KMS-11 (cell line): ENCODE measurements at regions not wholly inside any gene's neighbourhood (a gene's known extent, or its start where the extent isn't known, plus 50 kb on each side); places are given as distances from the start of the nearest gene placed in this dataset.

ENCODE experiments used
- H2AFZ ChIP-seq: fragments of 200-600 bp; sonication (generic); 2 replicates; pipeline ENCODE4 v1.6.1; 2016; ENCODE audit warnings: antibody characterized with exemption, mixed run types, low read depth
- H3K27ac ChIP-seq: fragments of 200-600 bp; sonication (generic); 2 replicates; pipeline ENCODE4 v1.6.1; 2016; ENCODE audit warnings: mild to moderate bottlenecking, mixed run types
- H3K27me3 ChIP-seq: fragments of 200-600 bp; sonication (generic); 2 replicates; pipeline ENCODE4 v1.6.1; 2017; ENCODE audit warnings: mild to moderate bottlenecking, low read depth, mixed run types, moderate library complexity; ENCODE audit not compliant: insufficient read depth
- H3K36me3 ChIP-seq: fragments of 200-600 bp; sonication (generic); 2 replicates; pipeline ENCODE4 v1.6.1; 2017; ENCODE audit warnings: mild to moderate bottlenecking, mixed run types; ENCODE audit not compliant: insufficient read depth
- H3K4me1 ChIP-seq: fragments of 200-600 bp; sonication (generic); 2 replicates; pipeline ENCODE4 v1.6.1; 2016; ENCODE audit warnings: mild to moderate bottlenecking, low read depth, mixed run types; ENCODE audit not compliant: poor library complexity, severe bottlenecking
- H3K4me2 ChIP-seq: fragments of 200-600 bp; sonication (generic); 2 replicates; pipeline ENCODE4 v1.7.0; 2016; ENCODE audit warnings: mild to moderate bottlenecking, mixed run types
- H3K4me3 ChIP-seq: fragments of 200-600 bp; sonication (generic); IDR thresholded peaks from 2 replicates; pipeline ENCODE4 v1.6.1; 2017; ENCODE audit warnings: low read depth, low read length, mixed read lengths; ENCODE audit not compliant: insufficient read depth
- H3K79me2 ChIP-seq: fragments of 200-600 bp; sonication (generic); 2 replicates; pipeline ENCODE4 v1.6.1; 2016; ENCODE audit warnings: low read depth, mixed run types; ENCODE audit not compliant: insufficient read depth
- H3K9ac ChIP-seq: fragments of 200-600 bp; sonication (generic); 2 replicates; pipeline ENCODE4 v1.6.1; 2016; ENCODE audit warnings: mild to moderate bottlenecking, mixed run types
- H4K20me1 ChIP-seq: fragments of 200-600 bp; sonication (generic); 2 replicates; pipeline ENCODE4 v1.6.1; 2016; ENCODE audit warnings: mild to moderate bottlenecking, mixed run types; ENCODE audit not compliant: insufficient read depth
- TF ChIP-seq, protein P1 (sequence below): fragments of 200-600 bp; sonication (generic); conservative IDR thresholded peaks from 2 replicates; pipeline ENCODE4 v1.6.1; 2017; ENCODE audit warnings: low read depth, mild to moderate bottlenecking, antibody characterized with exemption, low read length, moderate library complexity, mixed read lengths

GRCh38 chr1:239253032-239253431, 133.3 kb upstream of the CHRM3 start:
- no peak overlapping the region for H3K4me3 ChIP-seq
- no peaks in the 10 kb centered on the region for H3K27me3 ChIP-seq
- no peak overlapping the region for H3K27ac ChIP-seq
- no peak overlapping the region for H2AFZ ChIP-seq
- H3K9ac ChIP-seq, result no peak overlapping the region
- H4K20me1 ChIP-seq, result no peaks in the 10 kb centered on the region
- no peak overlapping the region for H3K4me2 ChIP-seq
- H3K4me1 ChIP-seq, result peaks cover 5% of the 10 kb centered on the region
- H3K36me3 ChIP-seq, result no peaks in the 10 kb centered on the region
- H3K79me2 ChIP-seq, result no peaks in the 10 kb centered on the region
- TF ChIP-seq, protein P1, sequence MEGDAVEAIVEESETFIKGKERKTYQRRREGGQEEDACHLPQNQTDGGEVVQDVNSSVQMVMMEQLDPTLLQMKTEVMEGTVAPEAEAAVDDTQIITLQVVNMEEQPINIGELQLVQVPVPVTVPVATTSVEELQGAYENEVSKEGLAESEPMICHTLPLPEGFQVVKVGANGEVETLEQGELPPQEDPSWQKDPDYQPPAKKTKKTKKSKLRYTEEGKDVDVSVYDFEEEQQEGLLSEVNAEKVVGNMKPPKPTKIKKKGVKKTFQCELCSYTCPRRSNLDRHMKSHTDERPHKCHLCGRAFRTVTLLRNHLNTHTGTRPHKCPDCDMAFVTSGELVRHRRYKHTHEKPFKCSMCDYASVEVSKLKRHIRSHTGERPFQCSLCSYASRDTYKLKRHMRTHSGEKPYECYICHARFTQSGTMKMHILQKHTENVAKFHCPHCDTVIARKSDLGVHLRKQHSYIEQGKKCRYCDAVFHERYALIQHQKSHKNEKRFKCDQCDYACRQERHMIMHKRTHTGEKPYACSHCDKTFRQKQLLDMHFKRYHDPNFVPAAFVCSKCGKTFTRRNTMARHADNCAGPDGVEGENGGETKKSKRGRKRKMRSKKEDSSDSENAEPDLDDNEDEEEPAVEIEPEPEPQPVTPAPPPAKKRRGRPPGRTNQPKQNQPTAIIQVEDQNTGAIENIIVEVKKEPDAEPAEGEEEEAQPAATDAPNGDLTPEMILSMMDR, result no peak

DNA sequence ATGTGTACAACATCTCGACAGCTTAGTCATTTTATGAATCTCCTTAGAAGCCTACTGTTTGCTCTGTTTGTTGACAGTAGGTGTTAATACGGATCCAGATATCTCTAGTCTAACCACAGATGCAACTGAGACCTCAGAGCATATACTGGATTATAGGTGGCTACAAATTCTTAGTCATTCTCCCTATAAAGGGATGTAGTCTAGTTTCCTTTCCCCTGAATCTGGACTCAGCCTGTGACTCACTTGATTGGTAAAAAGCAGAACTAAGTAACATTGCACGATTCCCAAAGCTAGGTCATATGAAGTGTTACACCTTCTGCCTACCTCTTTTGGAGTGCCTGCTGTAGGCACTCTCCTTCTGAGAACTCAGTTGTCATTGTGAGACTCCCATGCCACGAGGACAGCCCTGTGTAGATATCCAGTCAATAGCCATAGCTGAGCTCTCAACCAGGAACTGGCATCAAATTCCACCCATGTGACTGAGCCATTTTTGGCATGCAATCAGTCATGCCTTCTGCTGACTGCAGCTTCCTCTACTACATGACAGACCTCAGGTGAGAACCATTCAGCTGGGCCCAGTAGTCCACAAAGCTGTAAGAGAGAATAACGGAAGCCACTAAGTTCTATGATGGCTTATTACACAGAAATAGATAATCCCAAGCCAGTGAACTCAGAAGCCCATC, 135.9 kb upstream of the CHRM3 start:
- Histone ChIP-seq H3K27me3 (no peaks in the 10 kb centered on the region), H3K4me2 (no peak overlapping the region)

GRCh38 chr1:239247285-239247684, 139.1 kb upstream of the CHRM3 start:
- Histone ChIP-seq H3K79me2 (no peaks in the 10 kb centered on the region), H3K27me3 (no peaks in the 10 kb centered on the region), H3K27ac (no peak overlapping the region), H2AFZ (no peak overlapping the region), H3K4me1 (peaks cover 20% of the 10 kb centered on the region), H3K9ac (no peak overlapping the region), H3K4me3 (no peak overlapping the region), H3K4me2 (no peak overlapping the region), H3K36me3 (no peaks in the 10 kb centered on the region), H4K20me1 (no peaks in the 10 kb centered on the region)
- TF ChIP-seq, protein P1, result no peak

More for the DNA sequence above, 135.9 kb upstream of the CHRM3 start:
- no peak overlapping the region for H3K9ac ChIP-seq
- TF ChIP-seq, protein P1, result no peak
- no peak overlapping the region for H2AFZ ChIP-seq
- H3K79me2 ChIP-seq, result no peaks in the 10 kb centered on the region
- H4K20me1 ChIP-seq, result no peaks in the 10 kb centered on the region
- no peaks in the 10 kb centered on the region for H3K36me3 ChIP-seq
- H3K4me1 ChIP-seq, result peaks cover 5% of the 10 kb centered on the region
- no peak overlapping the region for H3K27ac ChIP-seq
- H3K4me3 ChIP-seq, result no peak overlapping the region

DNA sequence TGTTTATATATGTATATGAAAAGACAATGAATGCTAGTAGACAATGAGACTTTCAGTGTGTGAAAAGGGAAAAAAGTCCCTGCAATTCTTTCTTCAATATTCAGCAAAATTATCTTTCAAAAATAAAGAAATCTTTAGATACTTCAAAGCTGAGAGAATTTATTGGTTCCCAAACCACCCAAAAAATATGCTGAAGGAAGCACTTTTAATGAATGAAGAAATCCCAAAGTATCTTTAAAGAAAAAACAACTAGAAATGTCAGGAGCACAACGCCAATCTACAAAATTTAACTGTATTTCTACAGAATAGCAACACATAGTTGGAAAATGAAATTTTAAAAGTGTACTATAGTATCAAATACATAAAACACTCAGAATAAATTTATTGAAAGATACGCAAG, 142.3 kb upstream of the CHRM3 start:
- Histone ChIP-seq H3K4me3 (no peak overlapping the region), H3K4me2 (no peak overlapping the region), H3K27ac (no peak overlapping the region), H3K79me2 (no peaks in the 10 kb centered on the region), H4K20me1 (no peaks in the 10 kb centered on the region), H3K4me1 (peaks cover 52% of the 10 kb centered on the region), H3K27me3 (no peaks in the 10 kb centered on the region), H3K36me3 (no peaks in the 10 kb centered on the region), H2AFZ (no peak overlapping the region), H3K9ac (no peak overlapping the region)
- TF ChIP-seq, protein P1, result no peak
